Left lobe of liver (tissue), 2 donors: ENCODE measurements at regions not wholly inside any gene's neighbourhood (a gene's known extent, or its start where the extent isn't known, plus 50 kb on each side); places are given as distances from the start of the nearest gene placed in this dataset.

Experiments
- ATAC-seq: fragments of 200-7000 bp; cut with Tn5 transposase; one replicate; pipeline ENCODE4 v1.9.1; 2020; ENCODE audit warnings: mild to moderate bottlenecking, moderate library complexity
- DNase-seq: peaks from one replicate; pipeline ENCODE4 v3.0.0-alpha.2; 2020; ENCODE audit warnings: low spot score
- donor health status: DM: no; HTN: no; CAD: no; lungs with moderate emphysema.
- donor health status: DM: no; HTN: yes; CAD: no.

GRCh38 chr15:53307952-53308624 is 451.4 kb downstream of the WDR72 start:
- no peak for ATAC-seq
- no peak for DNase-seq

DNA sequence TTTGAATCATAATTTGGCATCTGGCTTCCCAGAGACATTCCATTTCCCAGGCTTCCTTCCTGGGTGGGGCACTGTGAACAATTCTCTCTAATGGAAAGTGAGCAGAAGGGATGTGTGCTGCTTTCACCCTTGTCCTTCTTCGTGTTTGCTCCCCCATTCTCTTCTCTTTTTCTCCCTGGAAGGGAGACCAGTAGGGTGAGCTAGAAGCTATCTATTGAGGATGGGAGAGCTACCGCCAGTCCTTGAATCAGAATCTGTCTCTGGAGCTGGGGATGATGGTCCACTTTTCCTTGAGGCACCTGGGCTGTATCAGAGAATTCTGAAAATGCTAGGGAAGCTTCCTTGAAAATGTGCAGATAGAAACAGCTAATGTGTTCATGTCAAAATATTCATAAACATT is 453.9 kb downstream of the WDR72 start:
- DNase-seq = no peak
- no peak for ATAC-seq

DNA sequence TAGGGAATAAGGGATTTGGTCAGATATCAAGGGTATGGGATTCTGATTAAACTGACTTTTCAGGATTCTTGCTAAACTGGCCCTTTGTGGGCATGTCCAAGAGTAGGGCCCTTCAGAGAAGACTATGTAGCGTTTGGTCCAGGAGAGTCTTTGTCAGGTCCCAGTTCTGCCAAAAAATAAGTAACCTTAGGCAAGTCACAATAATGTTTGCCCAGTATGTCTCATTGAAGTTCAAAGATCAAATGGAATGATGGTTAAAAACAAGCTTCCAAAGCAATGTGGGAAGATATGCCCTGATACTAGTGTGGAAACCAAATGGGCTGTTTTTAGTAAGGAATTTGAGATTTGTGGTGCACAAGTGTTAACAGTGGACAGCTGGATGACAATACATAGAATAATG is 454.4 kb downstream of the WDR72 start:
- DNase-seq = no peak
- peak; percentile 72 for ATAC-seq

- ATAC-seq (peak; percentile 90), DNase-seq (peak; percentile 49)
These were observed 461.6 kb downstream of the WDR72 start for GRCh38 chr15:53297828-53298227.

DNA sequence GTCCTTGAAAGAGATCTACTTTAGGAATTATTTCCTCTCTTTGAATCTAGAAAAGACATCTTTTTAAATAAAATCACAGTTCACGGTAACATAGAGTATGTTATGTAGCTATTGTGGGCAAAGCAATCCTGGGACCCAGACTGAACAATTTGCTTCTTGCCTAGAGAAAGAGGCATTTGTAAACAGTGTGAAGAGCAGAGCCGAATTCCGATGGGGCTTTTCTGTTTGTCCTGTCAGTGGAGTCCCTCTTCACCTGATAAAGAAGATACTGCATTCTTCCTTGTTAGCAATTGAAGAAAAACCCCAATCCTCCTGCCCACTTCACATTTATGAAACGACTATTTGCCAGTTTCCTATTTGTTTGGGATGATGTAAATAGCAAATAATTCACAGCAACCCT is 462.9 kb downstream of the WDR72 start:
- DNase-seq (no peak), ATAC-seq (no peak)

DNA sequence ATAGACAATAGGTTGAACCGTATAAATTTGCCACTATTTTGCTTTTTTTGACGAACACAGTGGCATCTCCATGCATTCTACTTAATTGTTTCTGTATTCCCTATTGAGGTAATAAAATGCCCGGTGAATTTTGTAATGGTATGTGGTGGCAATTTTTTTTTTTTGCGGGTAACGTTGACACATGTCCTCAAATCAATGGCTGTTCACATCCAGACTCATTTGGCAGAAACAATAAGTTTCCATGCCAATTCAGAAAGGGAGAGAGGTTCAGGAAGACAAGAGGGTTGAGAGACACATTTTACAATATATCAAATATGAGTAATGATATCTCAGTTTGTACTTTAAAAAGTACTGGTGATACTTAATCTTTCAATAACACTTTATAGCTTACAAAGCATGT is 463.9 kb downstream of the WDR72 start:
- ATAC-seq = peak; percentile 57
- DNase-seq = no peak

GRCh38 chr15:53288542-53288941 is 470.9 kb downstream of the WDR72 start:
- ATAC-seq = peak; percentile 48
- DNase-seq = no peak

- no peak for DNase-seq
These were observed 484.5 kb upstream of the ONECUT1 start for GRCh38 chr15:53274630-53275029.

GRCh38 chr15:53272116-53272515 is 482.0 kb upstream of the ONECUT1 start:
- ATAC-seq (no peak), DNase-seq (no peak)

More at GRCh38 chr15:53274630-53275029, 484.5 kb upstream of the ONECUT1 start:
- ATAC-seq = no peak

DNA sequence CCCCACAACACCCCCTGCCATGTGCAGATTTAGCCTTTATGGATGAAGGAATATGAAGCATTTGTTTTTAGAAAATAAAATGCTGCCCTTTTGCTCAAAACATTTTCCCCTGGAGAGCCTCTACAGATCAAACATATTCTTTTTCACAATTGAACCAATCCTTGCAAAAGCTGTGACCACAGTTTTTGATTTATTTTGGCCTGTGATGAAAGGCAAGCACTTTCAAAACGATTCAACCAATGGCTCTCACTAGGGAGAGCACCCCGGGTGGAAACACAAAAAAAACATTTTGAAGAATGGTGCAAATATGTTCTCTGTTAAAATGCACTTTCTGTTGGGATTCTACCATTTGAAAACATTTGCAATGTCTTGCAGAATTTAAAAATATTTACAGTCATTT is 476.0 kb upstream of the ONECUT1 start:
- DNase-seq (no peak), ATAC-seq (peak; percentile 83)

DNA sequence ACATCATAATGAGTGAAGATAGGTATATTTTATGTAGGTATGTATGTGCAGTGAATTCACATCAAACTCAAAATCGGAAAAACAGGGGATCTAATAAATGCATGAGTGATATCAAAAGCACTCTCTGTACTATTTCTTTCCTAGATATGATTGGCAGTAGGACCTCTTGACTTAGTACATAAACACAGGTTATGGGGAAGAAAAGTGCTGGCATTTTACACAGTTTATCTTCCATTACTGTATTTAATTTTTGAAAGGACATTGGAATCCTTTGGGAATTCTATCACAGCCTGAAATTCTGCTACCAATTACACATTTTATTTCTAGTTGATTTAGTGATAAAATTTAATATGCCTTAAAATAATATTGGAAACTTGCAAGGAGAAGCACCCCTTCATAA is 470.5 kb upstream of the ONECUT1 start:
- DNase-seq = no peak
- no peak for ATAC-seq

GRCh38 chr15:53256457-53256856 is 466.3 kb upstream of the ONECUT1 start:
- ATAC-seq (no peak), DNase-seq (no peak)

DNA sequence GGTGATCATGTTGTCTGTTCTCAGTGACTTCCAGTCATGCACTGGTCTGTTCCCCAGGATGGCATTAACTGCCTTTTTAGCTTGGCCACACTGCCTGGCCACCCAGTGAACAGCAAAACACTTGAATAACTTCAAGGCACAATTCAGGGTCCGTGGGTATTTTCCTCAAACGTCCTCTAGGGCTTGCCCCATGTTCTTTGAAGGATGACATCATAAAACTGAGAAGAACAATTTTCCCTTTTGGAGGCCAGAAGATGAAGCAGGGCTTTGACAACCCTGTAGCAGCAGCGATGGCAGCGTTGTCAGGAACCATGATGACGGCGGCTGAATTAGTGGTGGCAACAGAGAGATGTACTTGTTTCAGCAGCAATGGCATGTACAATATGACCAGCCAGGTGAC is 465.9 kb upstream of the ONECUT1 start:
- no peak for DNase-seq
- ATAC-seq = no peak

GRCh38 chr15:53251996-53252395 is 461.9 kb upstream of the ONECUT1 start:
- peak; percentile 93 for ATAC-seq
- peak; percentile 61 for DNase-seq

GRCh38 chr15:53251523-53251922 is 461.4 kb upstream of the ONECUT1 start:
- ATAC-seq = no peak
- DNase-seq = no peak

DNA sequence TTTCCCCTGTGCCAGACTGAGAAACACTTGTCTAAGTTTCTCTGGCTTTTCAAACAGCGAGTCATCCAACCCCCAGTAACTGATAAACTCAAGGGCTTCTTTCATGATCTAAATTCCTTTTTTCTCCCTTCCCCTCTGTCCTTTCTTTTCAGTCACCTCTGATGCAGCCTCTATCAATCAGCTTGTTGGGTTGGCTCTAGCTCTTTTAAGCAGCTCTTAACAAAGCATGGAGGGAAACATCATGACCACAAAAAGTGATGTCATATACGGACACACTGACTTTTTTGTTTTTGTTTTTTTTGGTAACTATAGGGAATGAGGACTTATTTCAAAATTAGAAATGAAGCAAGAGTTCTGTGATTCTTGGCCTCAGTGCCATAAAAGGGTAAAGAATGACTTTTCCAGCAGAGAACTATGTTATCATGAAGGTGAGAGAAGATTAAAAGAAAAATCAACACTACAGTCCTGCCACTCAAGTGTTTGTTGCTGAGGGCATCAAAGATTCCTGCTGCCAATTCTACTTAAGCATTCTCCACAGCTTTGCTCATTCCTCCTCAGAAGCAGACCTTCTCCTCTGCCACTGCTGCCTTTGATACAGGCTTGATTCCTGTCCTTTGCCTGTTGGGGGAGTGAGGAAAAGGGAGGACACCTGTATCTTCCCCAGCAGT is 457.0 kb upstream of the ONECUT1 start:
- no peak for ATAC-seq

GRCh38 chr15:53246404-53246803 is 456.3 kb upstream of the ONECUT1 start:
- ATAC-seq (no peak), DNase-seq (no peak)

More for the DNA sequence above, 457.0 kb upstream of the ONECUT1 start:
- no peak for DNase-seq

- ATAC-seq = no peak
- no peak for DNase-seq
These were observed 443.7 kb upstream of the ONECUT1 start for GRCh38 chr15:53233801-53234200.

- DNase-seq (no peak), ATAC-seq (no peak)
These were observed 440.3 kb upstream of the ONECUT1 start for GRCh38 chr15:53230473-53230872.

DNA sequence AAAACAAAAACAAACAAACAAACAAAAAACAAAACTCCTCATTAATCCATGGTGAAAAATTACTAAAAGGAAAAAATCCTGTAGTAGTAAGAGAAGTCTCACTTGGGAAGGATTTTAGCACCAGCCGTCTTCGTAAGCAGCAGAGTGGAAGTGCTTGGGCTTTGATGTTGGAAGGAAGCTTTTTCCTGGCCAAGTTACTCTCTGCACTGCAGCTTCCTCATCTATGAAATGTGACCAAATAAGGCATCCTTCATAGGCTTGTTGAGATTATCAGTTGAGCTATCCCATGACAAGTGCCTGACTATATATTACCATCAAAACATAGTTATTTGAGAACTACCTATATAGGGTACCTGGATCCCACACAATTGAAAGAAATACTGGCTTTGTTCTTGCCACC is 436.4 kb upstream of the ONECUT1 start:
- ATAC-seq (no peak), DNase-seq (no peak)

- DNase-seq (no peak), ATAC-seq (no peak)
These were observed 435.6 kb upstream of the ONECUT1 start for GRCh38 chr15:53225781-53226180.

GRCh38 chr15:53224371-53224770 is 434.2 kb upstream of the ONECUT1 start:
- ATAC-seq (no peak), DNase-seq (no peak)

- no peak for ATAC-seq
- DNase-seq = no peak
These were observed 433.7 kb upstream of the ONECUT1 start for GRCh38 chr15:53223815-53224214.
